Right ventricle myocardium inferior (tissue), 1 donor: ENCODE measurements at regions not wholly inside any gene's neighbourhood (a gene's known extent, or its start where the extent isn't known, plus 50 kb on each side); places are given as distances from the start of the nearest gene placed in this dataset.
A peak's percentile ranks its signal among the peaks of the same experiment; 100 is the strongest.

Experiments
- ATAC-seq: fragments of 200-7000 bp; cut with Tn5 transposase; one replicate; pipeline ENCODE4 v1.9.1; 2020; ENCODE audit warnings: mild to moderate bottlenecking, moderate library complexity
- DNase-seq: peaks from one replicate; pipeline ENCODE4 v3.0.0; 2021; ENCODE audit errors: missing footprints
- intact Hi-C: fragments of 100-400 bp; cut with DNase I; formaldehyde crosslinking; loops from one replicate; pipeline ENCODE4 v1.11.0; 2022
- donor health status: DM: no; HTN: yes; CAD: no; lungs with severe emphysema.

DNA sequence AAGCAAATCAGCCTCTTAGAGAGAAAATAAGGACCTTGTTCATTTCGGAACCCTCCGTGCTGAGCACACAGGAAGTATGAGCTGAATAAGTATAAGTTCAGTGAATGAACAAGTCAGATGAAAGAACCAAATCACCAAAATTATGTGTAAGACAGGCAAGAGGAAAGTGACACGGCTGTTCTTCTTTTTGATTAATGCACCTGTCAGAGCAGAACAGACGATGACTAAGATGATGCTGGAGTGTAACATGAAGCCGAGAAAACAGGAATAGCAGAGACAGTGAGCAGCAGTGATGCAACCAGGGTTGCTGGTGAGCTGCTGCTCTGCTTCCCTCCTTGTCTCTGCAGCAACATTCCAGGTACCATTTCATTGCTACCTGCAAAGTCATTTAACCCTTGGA lies 861.1 kb downstream of the GALC start:
- no peak for DNase-seq
- intact Hi-C loops, result no loop called here
- no peak for ATAC-seq

DNA sequence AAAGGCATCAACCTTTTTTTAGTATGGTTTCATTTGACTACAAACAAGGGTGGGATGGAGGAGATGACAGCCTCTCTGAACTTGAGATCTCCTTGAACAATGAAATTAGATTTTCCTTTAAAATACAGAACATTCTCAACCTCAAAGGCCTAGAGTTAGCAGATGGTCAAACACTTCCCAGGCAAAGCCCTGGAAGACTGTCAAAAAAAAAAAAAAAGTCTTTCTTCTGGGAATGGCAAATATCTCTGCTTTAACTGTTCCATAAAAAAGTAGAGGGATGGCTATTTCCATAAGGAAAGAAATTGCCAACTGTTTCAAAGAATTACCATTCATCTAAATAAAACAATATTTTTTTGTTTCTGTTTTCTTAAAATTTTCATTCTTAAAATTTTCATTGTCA lies 870.8 kb downstream of the GALC start:
- intact Hi-C loops, result no loop called here
- ATAC-seq, result no peak

DNA sequence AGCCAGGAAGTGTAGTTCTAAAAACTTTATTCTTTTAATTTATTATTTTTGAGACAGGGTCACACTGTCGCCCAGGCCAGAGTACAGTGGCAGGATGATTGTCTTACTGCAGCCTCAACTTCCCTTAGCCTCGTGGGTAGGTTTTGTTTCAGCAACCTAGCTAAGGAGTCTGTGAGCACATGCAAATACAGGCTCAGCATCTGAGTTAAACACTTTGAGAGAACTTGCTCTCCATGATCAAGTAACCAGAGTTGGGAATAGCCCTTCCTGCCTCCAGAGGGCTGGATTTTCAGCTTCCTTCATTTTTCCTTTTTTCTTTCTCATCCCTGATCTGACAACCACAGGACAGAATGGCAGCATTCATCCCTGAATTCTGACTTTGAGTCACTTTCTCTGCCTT lies 871.3 kb downstream of the GALC start:
- ATAC-seq (no peak), DNase-seq (no peak)
- intact Hi-C loops, result no loop called here

More for the DNA sequence above, 870.8 kb downstream of the GALC start:
- DNase-seq, result no peak

DNA sequence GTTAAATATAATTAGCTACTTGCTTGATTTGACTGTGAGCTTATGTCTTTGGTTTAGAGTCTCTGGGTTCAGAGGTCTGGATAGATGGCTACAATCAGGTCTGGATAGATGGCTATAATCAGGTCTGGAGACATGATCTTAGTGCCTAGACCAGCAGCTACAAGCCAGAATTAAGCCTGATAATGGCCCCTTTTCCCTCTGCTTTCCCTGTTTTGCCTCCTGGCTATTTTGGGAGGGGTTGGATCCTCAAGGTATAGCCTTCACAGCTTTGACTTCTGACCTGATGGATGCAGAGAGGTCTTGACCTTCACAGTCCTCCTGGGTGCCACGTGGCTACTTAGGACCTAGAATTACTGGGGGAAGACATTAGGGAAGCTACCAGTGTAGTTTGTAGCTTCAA lies 877.7 kb downstream of the GALC start:
- ATAC-seq (no peak), DNase-seq (no peak)
- intact Hi-C loops, result no loop called here

DNA sequence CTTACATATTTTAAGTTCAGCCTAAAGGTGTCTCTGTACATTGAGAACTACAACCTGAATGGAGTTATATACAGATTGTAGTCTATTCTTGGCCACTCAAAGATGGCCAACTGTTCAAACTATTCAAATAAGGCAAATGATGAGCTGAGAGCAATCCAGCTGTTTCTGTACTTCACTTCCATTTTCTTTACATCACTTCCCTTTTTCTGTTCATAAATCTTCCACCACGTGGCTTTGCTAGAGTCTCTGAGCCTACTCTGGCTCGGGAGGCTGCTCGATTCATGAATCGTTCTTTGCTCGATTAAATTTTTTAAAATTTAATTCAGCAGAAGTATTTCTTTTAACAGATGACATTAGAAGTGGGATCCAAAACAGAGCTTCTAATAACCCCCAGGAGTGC lies 879.7 kb downstream of the GALC start:
- intact Hi-C loops, result no loop called here
- ATAC-seq (no peak), DNase-seq (no peak)

DNA sequence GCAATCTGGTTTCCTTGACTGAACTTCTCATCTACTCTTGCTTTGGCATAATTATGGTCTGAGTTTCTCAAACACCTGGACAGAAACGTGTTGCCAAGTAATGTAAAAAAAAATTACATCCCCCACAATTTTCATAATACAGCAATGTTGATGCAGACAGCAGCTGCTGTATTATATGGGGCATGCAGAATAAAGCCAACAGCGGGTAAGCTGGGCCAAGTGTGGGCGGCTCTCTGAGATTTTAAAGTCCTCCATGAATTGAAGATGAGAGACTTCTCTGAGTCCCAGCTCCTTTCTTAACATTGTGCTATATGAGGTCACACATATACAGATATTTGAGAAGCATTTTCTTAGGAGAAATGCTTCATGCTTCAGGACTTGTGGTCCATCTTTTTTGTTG lies 881.2 kb downstream of the GALC start:
- ATAC-seq (no peak), DNase-seq (no peak)
- intact Hi-C loops, result no loop called here

DNA sequence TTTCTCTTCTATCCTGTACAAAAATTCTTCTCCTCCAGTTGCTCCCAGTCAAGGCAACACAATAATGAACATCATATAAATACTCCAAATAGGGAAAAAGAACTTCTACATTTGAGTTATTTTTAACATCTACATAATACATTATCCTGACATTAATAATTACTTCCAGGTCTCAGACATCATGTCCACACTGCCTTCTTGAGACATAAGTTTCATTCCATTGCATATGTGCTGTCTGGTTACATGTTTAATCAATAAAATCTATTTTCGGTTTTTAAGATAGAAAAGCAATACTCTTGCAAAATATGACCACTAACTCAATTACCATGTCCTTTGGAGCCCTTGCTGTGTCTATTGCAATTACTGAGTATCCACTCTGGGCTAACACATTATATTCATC lies 881.9 kb downstream of the GALC start:
- no peak for ATAC-seq
- no peak for DNase-seq
- intact Hi-C loops, result no loop called here

DNA sequence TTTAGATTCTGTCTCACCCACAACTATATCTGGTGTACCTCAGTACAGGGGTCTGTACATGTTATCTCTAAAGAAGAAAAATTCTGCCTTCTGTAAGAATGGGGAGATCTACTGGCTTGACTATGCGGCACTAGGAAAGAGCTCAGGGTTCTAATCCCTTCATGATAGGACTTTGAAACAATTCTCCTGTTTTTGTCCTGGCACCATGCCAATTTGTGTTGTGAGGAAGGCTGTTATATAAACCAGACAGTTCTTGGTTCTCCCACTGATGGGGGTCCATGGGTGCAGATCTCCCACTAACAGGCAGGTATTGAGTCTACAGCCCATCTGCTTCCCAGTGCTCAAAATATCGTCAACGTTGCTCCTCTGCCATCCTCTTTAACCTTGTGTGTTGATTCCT lies 883.7 kb downstream of the GALC start:
- DNase-seq (no peak), ATAC-seq (no peak)
- intact Hi-C loops, result no loop called here

DNA sequence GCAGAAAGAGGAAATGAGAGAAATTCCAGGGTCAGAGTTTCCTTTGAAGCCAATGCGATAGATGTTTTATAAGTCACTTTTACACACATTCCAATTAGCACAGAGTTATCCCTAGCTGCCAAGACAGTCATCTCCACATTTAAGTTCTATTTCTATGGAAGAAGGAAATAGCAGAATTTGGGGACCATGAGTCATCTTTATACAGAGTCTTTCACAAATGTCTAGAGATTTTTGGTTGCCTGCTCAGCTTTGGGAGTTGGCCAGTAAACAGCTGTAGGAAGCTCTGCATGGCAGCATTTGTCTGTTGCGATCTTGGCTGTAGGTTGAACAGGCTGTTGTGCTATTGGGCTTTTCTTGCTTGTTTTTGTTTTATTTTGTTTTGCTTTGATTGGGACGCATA lies 884.3 kb downstream of the GALC start:
- intact Hi-C loops, result no loop called here
- DNase-seq, result no peak

DNA sequence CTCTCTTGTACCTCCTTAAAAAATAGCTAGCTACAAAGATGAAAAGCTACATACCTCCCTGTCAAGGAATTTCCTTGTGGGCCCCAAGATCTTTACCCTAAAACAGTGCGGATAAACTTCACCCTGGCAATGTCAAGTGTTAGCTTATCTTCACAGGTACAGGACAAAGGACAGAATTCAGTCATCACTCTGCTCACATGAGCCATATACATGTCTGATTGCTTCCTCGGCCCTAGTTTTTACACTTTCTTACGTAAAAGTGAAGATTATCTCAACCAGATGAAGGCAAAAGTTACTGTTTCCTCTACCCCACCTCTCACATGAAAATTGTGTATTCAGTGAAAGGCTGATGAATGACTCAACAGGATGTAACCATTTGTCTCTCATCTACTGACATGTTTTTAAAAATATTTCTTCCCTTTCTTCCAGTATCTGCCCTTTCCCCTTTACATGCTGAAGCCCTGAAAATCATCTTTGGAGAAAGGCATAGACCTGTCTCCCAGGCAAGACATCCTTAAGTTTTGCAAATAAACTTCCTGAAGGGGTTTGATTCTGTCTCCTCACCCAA lies 890.1 kb downstream of the GALC start:
- ATAC-seq (no peak), DNase-seq (no peak)
- intact Hi-C loops, result no loop called here

More for the DNA sequence above, 884.3 kb downstream of the GALC start:
- no peak for ATAC-seq

DNA sequence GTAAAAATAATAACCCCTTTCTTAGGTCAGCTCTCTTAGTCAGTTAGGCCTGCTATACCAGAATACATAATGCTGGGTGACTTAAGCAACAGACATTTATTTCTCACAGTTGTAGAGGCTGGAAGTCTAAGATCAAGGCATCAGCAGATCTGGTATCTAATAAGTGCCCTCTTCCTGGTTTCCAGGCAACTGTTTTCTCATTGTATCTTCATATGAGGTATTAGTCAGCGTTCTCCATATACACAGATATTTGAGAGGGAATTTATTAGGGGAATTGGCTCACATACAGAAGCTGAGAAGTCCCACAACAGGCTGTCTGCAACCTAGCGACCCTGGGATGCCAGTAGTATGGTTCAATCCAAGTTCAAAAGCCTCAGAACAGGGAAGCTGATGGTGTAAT lies 896.0 kb downstream of the GALC start:
- ATAC-seq (no peak), DNase-seq (no peak)
- intact Hi-C loops, result no loop called here

DNA sequence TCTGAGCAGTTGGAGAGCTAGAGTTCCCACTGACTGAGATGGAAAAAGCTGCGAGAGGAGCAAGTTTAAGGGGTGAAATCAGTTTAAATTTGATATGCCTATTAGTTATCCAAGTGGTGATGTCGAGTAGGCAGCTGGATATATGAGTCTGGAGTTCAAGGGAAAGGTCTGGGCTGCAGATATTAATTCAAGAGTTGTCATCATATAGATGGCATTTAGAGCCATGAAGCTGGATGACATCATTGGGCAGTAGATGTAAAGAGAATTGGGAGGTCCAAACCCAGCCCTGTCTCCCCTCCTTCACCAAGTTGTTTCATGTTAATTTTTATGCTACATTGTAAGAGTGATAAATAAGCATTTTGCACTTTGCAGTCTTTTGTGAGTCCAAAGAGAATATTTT lies 898.1 kb downstream of the GALC start:
- DNase-seq (no peak), ATAC-seq (no peak)
- intact Hi-C loops, result no loop called here

DNA sequence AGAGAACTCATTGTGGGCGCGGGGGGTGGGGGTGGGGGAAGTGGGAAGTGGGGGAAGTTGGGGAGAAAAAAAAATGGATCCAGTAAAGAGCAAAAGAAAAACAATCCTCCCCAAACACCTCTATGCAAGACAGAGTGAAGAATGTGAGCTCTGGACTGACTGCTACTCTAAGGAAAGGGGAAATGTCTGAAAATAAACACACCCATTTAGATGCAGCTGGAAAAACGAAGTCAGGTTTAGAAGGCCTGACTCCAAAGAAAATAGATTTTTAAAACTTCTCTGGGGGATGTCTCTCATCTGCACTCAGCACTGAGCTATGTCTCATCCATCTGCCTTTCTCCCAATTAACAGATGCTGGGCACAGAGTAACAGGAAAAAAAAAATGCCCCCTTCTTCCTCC lies 904.4 kb downstream of the GALC start:
- intact Hi-C loops, result no loop called here
- no peak for DNase-seq
- no peak for ATAC-seq

DNA sequence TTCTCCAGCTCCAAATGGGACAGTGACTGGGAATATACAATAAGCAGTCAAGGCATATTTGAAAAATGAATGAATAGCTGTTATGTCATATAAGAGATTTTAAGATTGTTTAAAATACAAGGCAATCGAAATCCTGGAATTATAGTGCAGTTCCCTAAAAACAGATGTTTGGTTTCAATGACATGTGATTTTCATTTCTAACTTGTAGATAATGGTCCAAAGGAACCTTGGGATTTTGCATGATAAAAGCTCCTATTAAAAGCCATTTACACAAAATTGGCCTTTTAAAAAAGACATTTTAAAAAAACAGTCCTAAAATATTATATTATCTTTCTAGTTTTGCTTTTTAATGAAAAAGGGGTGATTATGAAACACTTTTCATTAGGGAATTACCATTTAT lies 905.1 kb downstream of the GALC start:
- intact Hi-C loops, result no loop called here
- DNase-seq, result no peak
- ATAC-seq, result peak; percentile 31

DNA sequence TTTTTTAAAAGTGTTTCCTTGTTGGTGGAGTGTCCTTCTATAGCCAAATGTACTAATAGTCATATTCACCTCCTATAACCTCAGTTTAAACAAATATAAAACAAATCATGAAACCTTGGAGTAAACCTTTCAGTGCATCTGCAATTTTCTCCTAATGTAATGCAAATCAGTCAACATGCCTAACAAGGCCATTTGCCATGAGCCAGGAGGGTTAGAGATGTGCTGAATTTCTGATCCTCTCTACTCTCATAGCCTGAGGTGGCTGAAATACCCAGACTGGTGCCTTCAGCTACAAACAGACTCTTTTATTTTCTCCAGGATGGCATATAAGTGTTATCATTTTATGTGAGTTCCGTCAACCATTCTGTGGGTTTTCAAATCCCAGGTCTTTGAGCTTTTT lies 908.1 kb downstream of the GALC start:
- intact Hi-C loops, result no loop called here
- DNase-seq (no peak), ATAC-seq (no peak)

DNA sequence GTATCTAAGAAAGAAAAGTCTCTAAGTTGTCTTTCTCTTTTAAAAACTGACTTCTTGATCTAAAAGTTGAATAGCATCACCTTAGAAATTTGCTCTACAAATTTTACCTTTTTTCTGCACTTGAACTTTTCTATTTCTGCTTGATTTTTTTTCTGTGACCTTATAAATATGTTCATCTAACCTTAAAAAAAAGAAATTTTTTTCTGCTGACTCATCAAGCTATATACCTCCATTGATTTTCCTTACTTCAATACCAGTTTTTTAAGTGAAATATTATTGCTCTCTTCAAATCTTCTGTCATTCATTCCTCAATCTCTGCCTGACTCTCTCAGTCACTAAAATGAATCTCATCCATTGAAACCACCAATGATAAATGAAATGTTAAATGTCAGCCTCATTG lies 910.1 kb downstream of the GALC start:
- intact Hi-C loops, result no loop called here
- no peak for ATAC-seq
- no peak for DNase-seq

DNA sequence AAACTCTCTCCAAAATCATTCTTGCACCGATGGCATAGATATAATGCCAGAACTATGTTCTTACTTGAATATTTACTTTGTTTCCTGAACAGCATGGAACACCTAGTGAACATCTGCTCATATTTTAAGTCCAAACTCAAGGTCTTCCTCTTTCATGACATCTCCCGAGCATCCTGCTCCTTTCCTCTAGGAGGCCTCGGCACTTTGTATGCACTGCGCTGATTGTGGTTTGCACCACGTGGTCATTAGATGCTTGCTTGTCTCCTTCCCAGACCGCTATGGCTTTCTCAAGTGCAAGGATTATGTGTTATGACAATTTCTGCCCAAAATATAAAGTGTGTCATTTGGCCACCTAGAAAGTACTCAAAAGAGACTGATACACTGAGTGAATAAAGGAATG lies 912.0 kb downstream of the GALC start:
- intact Hi-C loops, result no loop called here
- ATAC-seq (no peak), DNase-seq (no peak)

DNA sequence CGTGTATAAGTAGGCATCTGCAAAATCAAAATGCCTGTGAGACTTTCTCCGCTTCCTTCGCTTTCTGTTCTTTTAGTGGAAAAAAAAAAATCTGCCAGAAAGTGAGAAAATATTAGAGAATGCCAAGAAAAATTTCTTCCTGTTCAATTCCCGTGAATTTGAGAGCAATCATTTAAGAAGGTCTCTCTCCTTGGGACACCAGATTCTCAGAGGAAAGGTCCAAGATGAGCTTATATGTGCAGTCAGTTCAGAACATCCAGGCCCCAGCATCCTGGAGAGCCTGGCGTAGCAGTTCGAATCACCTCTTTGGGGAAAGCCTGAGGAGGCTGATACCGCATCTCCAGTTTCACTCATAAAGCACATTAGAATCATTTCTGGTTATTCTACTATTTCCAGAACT lies 912.8 kb downstream of the GALC start:
- DNase-seq (no peak), ATAC-seq (no peak)
- intact Hi-C loops, result no loop called here

DNA sequence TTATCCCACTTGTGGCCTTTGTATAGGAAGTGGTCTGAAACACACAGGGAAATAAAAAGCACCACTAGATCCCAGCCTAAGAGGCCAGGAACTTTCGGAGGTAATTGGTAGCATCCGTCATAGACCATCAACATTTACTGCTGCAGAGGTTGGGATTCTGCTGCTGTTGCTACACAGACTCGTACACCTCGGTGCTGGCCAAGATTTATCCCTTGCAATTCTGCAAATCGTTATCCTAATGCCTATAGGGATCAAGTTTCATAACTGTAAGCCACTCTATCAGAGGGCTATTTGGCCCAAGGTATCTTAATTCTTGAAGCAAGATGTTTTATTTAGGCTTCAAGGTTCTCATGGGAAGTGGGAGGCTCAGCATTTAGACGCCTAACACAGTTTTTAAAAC lies 913.6 kb downstream of the GALC start:
- DNase-seq (no peak), ATAC-seq (no peak)
- intact Hi-C loops, result no loop called here

DNA sequence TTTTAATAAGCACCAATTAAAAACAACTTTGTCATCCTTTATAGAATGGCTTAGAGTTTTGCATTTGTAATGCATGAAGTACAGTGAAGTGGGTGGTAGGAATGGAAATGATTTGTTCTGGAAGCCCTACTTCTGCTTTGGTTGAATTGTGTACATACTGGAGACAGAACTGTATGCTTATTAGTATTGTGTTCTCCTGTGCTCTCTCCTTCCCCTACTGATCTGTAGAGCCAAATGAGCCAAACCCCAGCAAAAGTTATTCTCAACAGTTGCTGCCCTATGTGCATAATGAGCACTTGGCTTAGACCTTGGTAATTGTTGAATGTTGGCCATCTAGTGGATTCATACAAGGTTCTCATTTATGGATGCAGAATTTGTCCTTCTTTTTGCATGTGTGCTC lies 916.1 kb downstream of the GALC start:
- no peak for DNase-seq
- no peak for ATAC-seq
- intact Hi-C loops, result no loop called here

DNA sequence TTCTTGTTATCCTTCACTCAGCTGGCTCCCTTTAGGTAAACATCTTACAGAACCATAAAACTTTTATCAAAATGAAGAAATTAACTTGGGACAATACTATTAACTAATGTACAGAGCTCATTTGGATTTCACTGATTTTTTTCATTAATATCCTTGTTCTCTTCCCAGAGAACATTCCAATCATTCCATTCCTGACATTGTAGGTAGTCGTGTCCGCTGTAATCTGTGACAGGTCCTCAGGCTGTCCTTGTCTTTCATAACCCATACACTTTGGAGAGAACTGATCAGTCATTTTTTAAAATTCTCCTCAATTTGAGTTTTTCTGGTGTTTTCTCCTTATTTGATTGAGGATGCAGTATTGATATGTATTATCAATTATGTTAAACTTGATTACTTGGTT lies 916.8 kb downstream of the GALC start:
- ATAC-seq, result no peak
- intact Hi-C loops, result no loop called here
- no peak for DNase-seq
